ENCODE measurements at regions not wholly inside any gene's neighbourhood (a gene's known extent, or its start where the extent isn't known, plus 50 kb on each side); places are given as distances from the start of the nearest gene placed in this dataset.

- no peak for TF ChIP-seq TP53 (CRISPR knock-in tag; conservative IDR thresholded peaks at IDR 0.05)
- TF ChIP-seq MIER2 (CRISPR knock-in tag; IDR thresholded peaks at IDR 0.05) = no peak
- no peak for TF ChIP-seq FLYWCH1 (CRISPR knock-in tag; IDR thresholded peaks at IDR 0.05)
- TF ChIP-seq CHD4 (IDR thresholded peaks at IDR 0.05; ENCODE audit: borderline replicate concordance, low read length) = no peak
- no peak for TF ChIP-seq POLR2A (IDR thresholded peaks at IDR 0.05; ENCODE audit: insufficient read depth in 1 of 2, low read depth in 2 of 2, low read length in 2 of 2)
- no peak for TF ChIP-seq TAF15 (IDR thresholded peaks at IDR 0.05; ENCODE audit: low read depth, low read length, poor library complexity, severe bottlenecking)
- TF ChIP-seq RBM39 (IDR thresholded peaks at IDR 0.05; ENCODE audit: low read depth, low read length, poor library complexity, severe bottlenecking) = no peak
- TF ChIP-seq POLR2AphosphoS5 (IDR thresholded peaks at IDR 0.05; ENCODE audit: low read depth, low read length) = no peak
- no peak for TF ChIP-seq CTCF (CRISPR knock-in tag; IDR thresholded peaks at IDR 0.05)
- no peak for TF ChIP-seq MXI1 (IDR thresholded peaks at IDR 0.05; ENCODE audit: borderline replicate concordance, low read depth, low read length)
- TF ChIP-seq ELK4 (CRISPR knock-in tag; IDR thresholded peaks at IDR 0.05; ENCODE audit: borderline replicate concordance) = no peak
Measured at GRCh38 chr13:99829593-99830239, 141.9 kb downstream of the ZIC5 start.
